ENCODE measurements at regions not wholly inside any gene's neighbourhood (a gene's known extent, or its start where the extent isn't known, plus 50 kb on each side); places are given as distances from the start of the nearest gene placed in this dataset.
"Not testable (repeated sequence)": the region's sequence is repeated elsewhere in the genome, so short reads cannot be mapped to it uniquely, and the experiment has no call there.

- H3K27ac Mint-ChIP-seq; ATAC-seq (replicated peaks in 1 of 2); H3K9me3 Mint-ChIP-seq; H3K4me1 Mint-ChIP-seq (ENCODE audit: low read depth); H3K36me3 Mint-ChIP-seq (ENCODE audit: insufficient read depth in 2 of 2); H3K27me3 Mint-ChIP-seq (ENCODE audit: low read depth); DNase-seq; H3K4me3 Mint-ChIP-seq: not testable (repeated sequence)
Observed at GRCh38 chr5:8563540-8563939, 694.6 kb downstream of the MTRR start.

GRCh38 chr5:8568858-8569257, 699.9 kb downstream of the MTRR start:
- H3K9me3 Mint-ChIP-seq, result peaks cover 0 to 4% of the 10 kb centered on the region in 2 donors
- H3K27me3 Mint-ChIP-seq (ENCODE audit: low read depth), result no peaks in the 10 kb centered on the region
- DNase-seq (no peak), ATAC-seq (replicated peaks in 1 of 2) (no peak)
- H3K4me3 Mint-ChIP-seq, result no peak overlapping the region
- no peaks in the 10 kb centered on the region for H3K36me3 Mint-ChIP-seq (ENCODE audit: insufficient read depth in 2 of 2)
- no peaks in the 10 kb centered on the region for H3K4me1 Mint-ChIP-seq (ENCODE audit: low read depth)
- no peak overlapping the region for H3K27ac Mint-ChIP-seq

GRCh38 chr5:8570528-8570927, 701.6 kb downstream of the MTRR start:
- no peak for ATAC-seq (replicated peaks in 1 of 2)
- no peak overlapping the region for H3K27ac Mint-ChIP-seq

GRCh38 chr5:8576178-8576577, 707.2 kb downstream of the MTRR start:
- no peak for ATAC-seq (replicated peaks in 1 of 2)
- Mint-ChIP-seq H3K9me3 (peaks cover 3 to 6% of the 10 kb centered on the region in 2 donors), H3K27me3 (ENCODE audit: low read depth) (no peaks in the 10 kb centered on the region), H3K36me3 (ENCODE audit: insufficient read depth in 2 of 2) (peaks cover 0 to 2% of the 10 kb centered on the region in 2 donors), H3K4me3 (no peak overlapping the region), H3K27ac (no peak overlapping the region), H3K4me1 (ENCODE audit: low read depth) (no peaks in the 10 kb centered on the region)
- DNase-seq, result no peak

More at GRCh38 chr5:8570528-8570927, 701.6 kb downstream of the MTRR start:
- no peaks in the 10 kb centered on the region for H3K36me3 Mint-ChIP-seq (ENCODE audit: insufficient read depth in 2 of 2)
- H3K9me3 Mint-ChIP-seq, result peaks cover 3 to 4% of the 10 kb centered on the region in 2 donors
- no peaks in the 10 kb centered on the region for H3K27me3 Mint-ChIP-seq (ENCODE audit: low read depth)
- no peak for DNase-seq
- H3K4me1 Mint-ChIP-seq (ENCODE audit: low read depth), result no peaks in the 10 kb centered on the region
- H3K4me3 Mint-ChIP-seq, result no peak overlapping the region

GRCh38 chr5:8577792-8578191, 708.8 kb downstream of the MTRR start:
- no peaks in the 10 kb centered on the region for H3K4me1 Mint-ChIP-seq (ENCODE audit: low read depth)
- H3K9me3 Mint-ChIP-seq, result peaks cover 3 to 4% of the 10 kb centered on the region in 2 donors
- DNase-seq (no peak), ATAC-seq (replicated peaks in 1 of 2) (no peak)
- no peaks in the 10 kb centered on the region for H3K27me3 Mint-ChIP-seq (ENCODE audit: low read depth)
- no peak overlapping the region for H3K27ac Mint-ChIP-seq
- H3K36me3 Mint-ChIP-seq (ENCODE audit: insufficient read depth in 2 of 2), result peaks cover 0 to 2% of the 10 kb centered on the region in 2 donors
- no peak overlapping the region for H3K4me3 Mint-ChIP-seq

- no peak overlapping the region for H3K4me3 Mint-ChIP-seq
- DNase-seq (no peak), ATAC-seq (replicated peaks in 1 of 2) (no peak)
- no peak overlapping the region for H3K27ac Mint-ChIP-seq
- no peaks in the 10 kb centered on the region for H3K4me1 Mint-ChIP-seq (ENCODE audit: low read depth)
- no peaks in the 10 kb centered on the region for H3K27me3 Mint-ChIP-seq (ENCODE audit: low read depth)
- H3K36me3 Mint-ChIP-seq (ENCODE audit: insufficient read depth in 2 of 2), result peaks cover 0 to 2% of the 10 kb centered on the region in 2 donors
- H3K9me3 Mint-ChIP-seq, result peaks cover 2 to 4% of the 10 kb centered on the region in 2 donors
Observed at GRCh38 chr5:8580298-8580697, 711.4 kb downstream of the MTRR start.

- Mint-ChIP-seq H3K27ac (no peak overlapping the region), H3K4me1 (ENCODE audit: low read depth) (no peaks in the 10 kb centered on the region), H3K9me3 (peaks cover 1 to 2% of the 10 kb centered on the region in 2 donors), H3K4me3 (no peak overlapping the region), H3K27me3 (ENCODE audit: low read depth) (no peaks in the 10 kb centered on the region), H3K36me3 (ENCODE audit: insufficient read depth in 2 of 2) (peaks cover 0 to 2% of the 10 kb centered on the region in 2 donors)
- no peak for ATAC-seq (replicated peaks in 1 of 2)
- DNase-seq, result no peak
Observed at GRCh38 chr5:8581047-8581446, 712.1 kb downstream of the MTRR start.

GRCh38 chr5:8585230-8586018, 716.5 kb downstream of the MTRR start:
- H3K36me3 Mint-ChIP-seq (ENCODE audit: insufficient read depth in 2 of 2), result peaks cover 0 to 2% of the 10 kb centered on the region in 2 donors
- no peaks in the 10 kb centered on the region for H3K4me1 Mint-ChIP-seq (ENCODE audit: low read depth)
- peaks cover 1 to 6% of the 10 kb centered on the region in 2 donors for H3K9me3 Mint-ChIP-seq
- DNase-seq (no peak), ATAC-seq (replicated peaks in 1 of 2) (no peak)
- no peak overlapping the region for H3K27ac Mint-ChIP-seq
- H3K4me3 Mint-ChIP-seq, result no peak overlapping the region
- no peaks in the 10 kb centered on the region for H3K27me3 Mint-ChIP-seq (ENCODE audit: low read depth)

- DNase-seq (no peak), ATAC-seq (replicated peaks in 1 of 2) (no peak)
- no peaks in the 10 kb centered on the region for H3K27me3 Mint-ChIP-seq (ENCODE audit: low read depth)
- H3K9me3 Mint-ChIP-seq, result peaks cover 1 to 6% of the 10 kb centered on the region in 2 donors
- H3K36me3 Mint-ChIP-seq (ENCODE audit: insufficient read depth in 2 of 2), result no peaks in the 10 kb centered on the region
- H3K4me1 Mint-ChIP-seq (ENCODE audit: low read depth), result no peaks in the 10 kb centered on the region
- H3K4me3 Mint-ChIP-seq, result no peak overlapping the region
- H3K27ac Mint-ChIP-seq, result no peak overlapping the region
Observed at GRCh38 chr5:8590959-8591358, 722.0 kb downstream of the MTRR start.

GRCh38 chr5:8598356-8598755, 729.4 kb downstream of the MTRR start:
- Mint-ChIP-seq H3K9me3 (peaks cover 0 to 2% of the 10 kb centered on the region in 2 donors), H3K4me3 (no peak overlapping the region), H3K27me3 (ENCODE audit: low read depth) (no peaks in the 10 kb centered on the region), H3K27ac (no peak overlapping the region), H3K36me3 (ENCODE audit: insufficient read depth in 2 of 2) (no peaks in the 10 kb centered on the region), H3K4me1 (ENCODE audit: low read depth) (no peaks in the 10 kb centered on the region)
- no peak for ATAC-seq (replicated peaks in 1 of 2)
- DNase-seq, result no peak

- H3K36me3 Mint-ChIP-seq (ENCODE audit: insufficient read depth in 2 of 2), result no peaks in the 10 kb centered on the region
- H3K4me3 Mint-ChIP-seq, result no peak overlapping the region
- no peak for ATAC-seq (replicated peaks in 1 of 2)
- no peak for DNase-seq
- peaks cover 0 to 2% of the 10 kb centered on the region in 2 donors for H3K9me3 Mint-ChIP-seq
- H3K27me3 Mint-ChIP-seq (ENCODE audit: low read depth), result no peaks in the 10 kb centered on the region
- no peak overlapping the region for H3K27ac Mint-ChIP-seq
- no peaks in the 10 kb centered on the region for H3K4me1 Mint-ChIP-seq (ENCODE audit: low read depth)
Observed at GRCh38 chr5:8598996-8599395, 730.0 kb downstream of the MTRR start.

- Mint-ChIP-seq H3K4me1 (ENCODE audit: low read depth) (no peaks in the 10 kb centered on the region), H3K36me3 (ENCODE audit: insufficient read depth in 2 of 2) (no peaks in the 10 kb centered on the region), H3K27me3 (ENCODE audit: low read depth) (no peaks in the 10 kb centered on the region), H3K27ac (no peak overlapping the region), H3K9me3 (peaks cover 0 to 3% of the 10 kb centered on the region in 2 donors), H3K4me3 (no peak overlapping the region)
- no peak for DNase-seq
- ATAC-seq (replicated peaks in 1 of 2), result no peak
Observed at GRCh38 chr5:8600843-8601242, 731.9 kb downstream of the MTRR start.

- Mint-ChIP-seq H3K9me3 (peaks cover 0 to 3% of the 10 kb centered on the region in 2 donors), H3K4me3 (no peak overlapping the region), H3K4me1 (ENCODE audit: low read depth) (no peaks in the 10 kb centered on the region), H3K27me3 (ENCODE audit: low read depth) (no peaks in the 10 kb centered on the region), H3K36me3 (ENCODE audit: insufficient read depth in 2 of 2) (no peaks in the 10 kb centered on the region), H3K27ac (no peak overlapping the region)
- DNase-seq (no peak), ATAC-seq (replicated peaks in 1 of 2) (no peak)
Observed at GRCh38 chr5:8601831-8602354, 732.9 kb downstream of the MTRR start.

- no peaks in the 10 kb centered on the region for H3K27me3 Mint-ChIP-seq (ENCODE audit: low read depth)
- H3K9me3 Mint-ChIP-seq, result peaks cover 0 to 1% of the 10 kb centered on the region in 2 donors
- H3K27ac Mint-ChIP-seq, result no peak overlapping the region
- H3K4me3 Mint-ChIP-seq, result no peak overlapping the region
- no peaks in the 10 kb centered on the region for H3K4me1 Mint-ChIP-seq (ENCODE audit: low read depth)
- ATAC-seq (replicated peaks in 1 of 2) (no peak), DNase-seq (no peak)
- no peaks in the 10 kb centered on the region for H3K36me3 Mint-ChIP-seq (ENCODE audit: insufficient read depth in 2 of 2)
Observed at GRCh38 chr5:8606231-8606630, 737.3 kb downstream of the MTRR start.
